Smooth muscle cell (in vitro differentiated cells): ENCODE measurements at regions not wholly inside any gene's neighbourhood (a gene's known extent, or its start where the extent isn't known, plus 50 kb on each side); places are given as distances from the start of the nearest gene placed in this dataset.

Source experiments
- DNase-seq: peaks from one replicate; lab custom pipeline; 2025; ENCODE audit not compliant: unreplicated experiment; lab: John Stamatoyannopoulos, UW
- H2AFZ ChIP-seq: fragments of 200-600 bp; sonication (generic); 2 replicates; pipeline ENCODE4 v1.6.0; 2016; ENCODE audit warnings: antibody characterized with exemption, low read depth, mild to moderate bottlenecking
- H3F3A ChIP-seq: fragments of 200-600 bp; sonication (generic); 2 replicates; pipeline ENCODE4 v1.6.0; 2017; ENCODE audit warnings: antibody characterized with exemption, low read depth
- H3K27ac ChIP-seq: fragments of 200-600 bp; sonication (generic); 2 replicates; pipeline ENCODE4 v1.5.1; 2016; ENCODE audit warnings: low read depth, mild to moderate bottlenecking
- H3K27me3 ChIP-seq: fragments of 200-600 bp; sonication (generic); 2 replicates; pipeline ENCODE4 v1.6.1; 2016; ENCODE audit warnings: low read depth, mild to moderate bottlenecking
- H3K36me3 ChIP-seq: fragments of 200-600 bp; sonication (generic); 2 replicates; pipeline ENCODE4 v1.5.1; 2016; ENCODE audit warnings: low read depth
- H3K4me1 ChIP-seq: fragments of 200-600 bp; sonication (generic); 2 replicates; pipeline ENCODE4 v1.5.1; 2016; ENCODE audit warnings: low read depth
- H3K4me2 ChIP-seq: fragments of 200-600 bp; sonication (generic); 2 replicates; pipeline ENCODE4 v1.6.0; 2016; ENCODE audit warnings: mild to moderate bottlenecking
- H3K4me3 ChIP-seq: fragments of 200-600 bp; sonication (generic); 2 replicates; pipeline ENCODE4 v1.5.1; 2016; ENCODE audit warnings: mild to moderate bottlenecking
- H3K79me2 ChIP-seq: fragments of 200-600 bp; sonication (generic); 2 replicates; pipeline ENCODE4 v1.6.0; 2016; ENCODE audit warnings: low read depth, mild to moderate bottlenecking
- H3K9ac ChIP-seq: fragments of 200-600 bp; sonication (generic); 2 replicates; pipeline ENCODE4 v1.6.0; 2016; ENCODE audit warnings: low read depth
- H3K9me3 ChIP-seq: fragments of 200-600 bp; sonication (generic); replicated peaks from 2 replicates; pipeline ENCODE4 v1.5.1; 2016; ENCODE audit warnings: low read depth
- H4K20me1 ChIP-seq: fragments of 200-600 bp; sonication (generic); 2 replicates; pipeline ENCODE4 v1.6.0; 2016; ENCODE audit warnings: low read depth
- CTCF ChIP-seq: fragments of 200-600 bp; sonication (generic); IDR thresholded peaks from 2 replicates; pipeline ENCODE4 v1.5.1; 2017; ENCODE audit warnings: borderline replicate concordance, mild to moderate bottlenecking, antibody characterized with exemption; ENCODE audit not compliant: insufficient read depth, poor library complexity, severe bottlenecking
- WGBS: methylation state at CpG from one replicate; pipeline ENCODE4 v1.1.7; 2016; ENCODE audit warnings: low lambda C conversion rate; 5-methylcytosine and 5-hydroxymethylcytosine counted together

GRCh38 chr5:1998716-1999317 lies 116.1 kb upstream of the IRX4 start:
- Histone ChIP-seq H3K9me3 (no peaks in the 10 kb centered on the region), H3K4me2 (no peak overlapping the region), H3K4me1 (no peaks in the 10 kb centered on the region), H2AFZ (no peak overlapping the region), H3K4me3 (no peak overlapping the region), H3K9ac (no peak overlapping the region), H3K79me2 (no peaks in the 10 kb centered on the region), H3K27me3 (peaks cover 10% of the 10 kb centered on the region), H3F3A (no peaks in the 10 kb centered on the region), H3K36me3 (no peaks in the 10 kb centered on the region), H3K27ac (no peak overlapping the region), H4K20me1 (no peaks in the 10 kb centered on the region)
- no peak for DNase-seq
- no peak for TF ChIP-seq CTCF
- 80% methylated on average over 4 of the region's 4 CpGs for WGBS

- H3K36me3 ChIP-seq, result no peaks in the 10 kb centered on the region
- H3K4me3 ChIP-seq, result no peak overlapping the region
- no peak overlapping the region for H3K4me2 ChIP-seq
- no peak overlapping the region for H3K27ac ChIP-seq
- no peaks in the 10 kb centered on the region for H3K79me2 ChIP-seq
- H3K4me1 ChIP-seq, result no peaks in the 10 kb centered on the region
- no peak for TF ChIP-seq CTCF
- H3K9me3 ChIP-seq, result no peaks in the 10 kb centered on the region
- no peak for DNase-seq
- no peaks in the 10 kb centered on the region for H4K20me1 ChIP-seq
- H2AFZ ChIP-seq, result no peak overlapping the region
- H3F3A ChIP-seq, result no peaks in the 10 kb centered on the region
- WGBS, result 80% methylated on average over 1 of the region's 1 CpG
- peaks cover 5% of the 10 kb centered on the region for H3K27me3 ChIP-seq
- H3K9ac ChIP-seq, result no peak overlapping the region
These were observed 115.6 kb upstream of the IRX4 start for GRCh38 chr5:1998348-1998669.

GRCh38 chr5:1997640-1998347 lies 115.1 kb upstream of the IRX4 start:
- H3K36me3 ChIP-seq, result no peaks in the 10 kb centered on the region

More at GRCh38 chr5:1997640-1998347, 115.1 kb upstream of the IRX4 start:
- H3K4me3 ChIP-seq, result no peak overlapping the region
- no peaks in the 10 kb centered on the region for H3K27me3 ChIP-seq
- no peaks in the 10 kb centered on the region for H3K9me3 ChIP-seq
- H3K27ac ChIP-seq, result no peak overlapping the region
- no peaks in the 10 kb centered on the region for H3F3A ChIP-seq
- H3K79me2 ChIP-seq, result no peaks in the 10 kb centered on the region
- H4K20me1 ChIP-seq, result no peaks in the 10 kb centered on the region
- H3K4me1 ChIP-seq, result no peaks in the 10 kb centered on the region
- DNase-seq, result no peak
- 88% methylated on average over 6 of the region's 6 CpGs for WGBS
- H2AFZ ChIP-seq, result no peak overlapping the region
- H3K4me2 ChIP-seq, result no peak overlapping the region
- H3K9ac ChIP-seq, result no peak overlapping the region
- no peak for TF ChIP-seq CTCF
